ENCODE measurements at regions not wholly inside any gene's neighbourhood (a gene's known extent, or its start where the extent isn't known, plus 50 kb on each side); places are given as distances from the start of the nearest gene placed in this dataset.
A peak's percentile ranks its signal among the peaks of the same experiment; 100 is the strongest.

- TF ChIP-seq CTCF (IDR thresholded peaks at IDR 0.05; ENCODE audit: insufficient read depth, low read depth, low read length) (no peak), EZH2 (IDR thresholded peaks at IDR 0.05; ENCODE audit: insufficient read depth, low read length) (no peak)
- no peaks in the 10 kb centered on the region for H3K27me3 ChIP-seq (ENCODE audit: insufficient read depth, low read length)
- no peaks in the 10 kb centered on the region for H3K36me3 ChIP-seq (ENCODE audit: insufficient read depth, low read length)
- Mint-ChIP-seq H3K9me3 (ENCODE audit: unreplicated experiment) (no peaks in the 10 kb centered on the region), H3K27me3 (ENCODE audit: low read depth, unreplicated experiment) (no peaks in the 10 kb centered on the region), H3K4me1 (ENCODE audit: low read depth, unreplicated experiment) (peaks cover 7% of the 10 kb centered on the region), H3K36me3 (ENCODE audit: low read depth, unreplicated experiment) (no peaks in the 10 kb centered on the region), H3K4me3 (ENCODE audit: unreplicated experiment) (no peak overlapping the region), H3K27ac (ENCODE audit: unreplicated experiment) (no peak overlapping the region)
- H3K9me3 ChIP-seq (ENCODE audit: insufficient read depth, low read depth, low read length), result no peaks in the 10 kb centered on the region
- no peak for FAIRE-seq
- peak; percentile 52 for DNase-seq (ENCODE audit: low read depth)
- H3K9ac ChIP-seq (ENCODE audit: low read length), result no peak overlapping the region
- no peaks in the 10 kb centered on the region for H4K20me1 ChIP-seq (ENCODE audit: insufficient read depth, low read length)
- no peak overlapping the region for H3K4me3 ChIP-seq (ENCODE audit: insufficient read depth, low read depth, low read length)
- H2AFZ ChIP-seq (ENCODE audit: low read depth, low read length), result no peak overlapping the region
- no peaks in the 10 kb centered on the region for H3K79me2 ChIP-seq (ENCODE audit: insufficient read depth, low read length)
- peak overlapping the region; percentile 13 for H3K4me2 ChIP-seq (ENCODE audit: low read length)
- H3K27ac ChIP-seq (ENCODE audit: low read depth, low read length), result no peak overlapping the region
- peaks cover 11% of the 10 kb centered on the region for H3K4me1 ChIP-seq (ENCODE audit: insufficient read depth, low read length)
Measured at GRCh38 chr13:30038884-30039283, 188.5 kb upstream of the UBL3 start.

GRCh38 chr13:30037766-30038165 is 187.3 kb upstream of the UBL3 start:
- Mint-ChIP-seq H3K36me3 (ENCODE audit: low read depth, unreplicated experiment) (no peaks in the 10 kb centered on the region), H3K27me3 (ENCODE audit: low read depth, unreplicated experiment) (no peaks in the 10 kb centered on the region), H3K9me3 (ENCODE audit: unreplicated experiment) (no peaks in the 10 kb centered on the region), H3K4me3 (ENCODE audit: unreplicated experiment) (no peak overlapping the region), H3K27ac (ENCODE audit: unreplicated experiment) (no peak overlapping the region), H3K4me1 (ENCODE audit: low read depth, unreplicated experiment) (peaks cover 15% of the 10 kb centered on the region)
- Histone ChIP-seq H3K9ac (ENCODE audit: low read length) (no peak overlapping the region), H3K36me3 (ENCODE audit: insufficient read depth, low read length) (no peaks in the 10 kb centered on the region), H3K4me1 (ENCODE audit: insufficient read depth, low read length) (peaks cover 20% of the 10 kb centered on the region), H3K4me3 (ENCODE audit: insufficient read depth, low read depth, low read length) (no peak overlapping the region), H4K20me1 (ENCODE audit: insufficient read depth, low read length) (no peaks in the 10 kb centered on the region), H2AFZ (ENCODE audit: low read depth, low read length) (no peak overlapping the region), H3K9me3 (ENCODE audit: insufficient read depth, low read depth, low read length) (no peaks in the 10 kb centered on the region), H3K79me2 (ENCODE audit: insufficient read depth, low read length) (no peaks in the 10 kb centered on the region), H3K4me2 (ENCODE audit: low read length) (no peak overlapping the region), H3K27ac (ENCODE audit: low read depth, low read length) (no peak overlapping the region), H3K27me3 (ENCODE audit: insufficient read depth, low read length) (no peaks in the 10 kb centered on the region)
- FAIRE-seq (peak; percentile 20), DNase-seq (ENCODE audit: low read depth) (peak; percentile 78)
- no peak for TF ChIP-seq EZH2 (IDR thresholded peaks at IDR 0.05; ENCODE audit: insufficient read depth, low read length)
- TF ChIP-seq CTCF (IDR thresholded peaks at IDR 0.05; ENCODE audit: insufficient read depth, low read depth, low read length), result no peak

- DNase-seq (ENCODE audit: low read depth), result no peak
- peaks cover 17% of the 10 kb centered on the region for H3K4me1 Mint-ChIP-seq (ENCODE audit: low read depth, unreplicated experiment)
- Histone ChIP-seq H3K27me3 (ENCODE audit: insufficient read depth, low read length) (no peaks in the 10 kb centered on the region), H3K9me3 (ENCODE audit: insufficient read depth, low read depth, low read length) (no peaks in the 10 kb centered on the region), H3K4me1 (ENCODE audit: insufficient read depth, low read length) (peaks cover 20% of the 10 kb centered on the region), H2AFZ (ENCODE audit: low read depth, low read length) (no peak overlapping the region), H3K9ac (ENCODE audit: low read length) (no peak overlapping the region), H4K20me1 (ENCODE audit: insufficient read depth, low read length) (no peaks in the 10 kb centered on the region), H3K27ac (ENCODE audit: low read depth, low read length) (no peak overlapping the region), H3K36me3 (ENCODE audit: insufficient read depth, low read length) (no peaks in the 10 kb centered on the region), H3K79me2 (ENCODE audit: insufficient read depth, low read length) (no peaks in the 10 kb centered on the region), H3K4me3 (ENCODE audit: insufficient read depth, low read depth, low read length) (no peak overlapping the region), H3K4me2 (ENCODE audit: low read length) (no peak overlapping the region)
- no peaks in the 10 kb centered on the region for H3K9me3 Mint-ChIP-seq (ENCODE audit: unreplicated experiment)
- no peak overlapping the region for H3K4me3 Mint-ChIP-seq (ENCODE audit: unreplicated experiment)
- no peak overlapping the region for H3K27ac Mint-ChIP-seq (ENCODE audit: unreplicated experiment)
- TF ChIP-seq EZH2 (IDR thresholded peaks at IDR 0.05; ENCODE audit: insufficient read depth, low read length) (no peak), CTCF (IDR thresholded peaks at IDR 0.05; ENCODE audit: insufficient read depth, low read depth, low read length) (no peak)
- no peaks in the 10 kb centered on the region for H3K36me3 Mint-ChIP-seq (ENCODE audit: low read depth, unreplicated experiment)
- no peak for FAIRE-seq
- H3K27me3 Mint-ChIP-seq (ENCODE audit: low read depth, unreplicated experiment), result no peaks in the 10 kb centered on the region
Measured at GRCh38 chr13:30037306-30037705, 186.9 kb upstream of the UBL3 start.

All from astrocyte (in vitro differentiated cells and primary cell).